ENCODE measurements at regions not wholly inside any gene's neighbourhood (a gene's known extent, or its start where the extent isn't known, plus 50 kb on each side); places are given as distances from the start of the nearest gene placed in this dataset.

- TF ChIP-seq EZH2 (IDR thresholded peaks at IDR 0.05; ENCODE audit: insufficient read depth, low read length) (no peak), CTCF (IDR thresholded peaks at IDR 0.05; ENCODE audit: insufficient read depth, low read depth, low read length) (no peak)
- DNase-seq (ENCODE audit: low read depth) (no peak), FAIRE-seq (no peak)
- Histone ChIP-seq H3K79me2 (ENCODE audit: insufficient read depth, low read length) (no peaks in the 10 kb centered on the region), H3K27ac (ENCODE audit: low read depth, low read length) (no peak overlapping the region), H3K4me1 (ENCODE audit: insufficient read depth, low read length) (no peaks in the 10 kb centered on the region), H4K20me1 (ENCODE audit: insufficient read depth, low read length) (no peaks in the 10 kb centered on the region), H3K36me3 (ENCODE audit: insufficient read depth, low read length) (no peaks in the 10 kb centered on the region), H3K9ac (ENCODE audit: low read length) (no peak overlapping the region), H3K27me3 (ENCODE audit: insufficient read depth, low read length) (no peaks in the 10 kb centered on the region), H3K9me3 (ENCODE audit: insufficient read depth, low read depth, low read length) (no peaks in the 10 kb centered on the region), H2AFZ (ENCODE audit: low read depth, low read length) (no peak overlapping the region), H3K4me2 (ENCODE audit: low read length) (no peak overlapping the region), H3K4me3 (ENCODE audit: insufficient read depth, low read depth, low read length) (no peak overlapping the region)
- Mint-ChIP-seq H3K4me1 (ENCODE audit: low read depth, unreplicated experiment) (peaks cover 1% of the 10 kb centered on the region), H3K9me3 (ENCODE audit: unreplicated experiment) (no peaks in the 10 kb centered on the region), H3K4me3 (ENCODE audit: unreplicated experiment) (no peak overlapping the region), H3K36me3 (ENCODE audit: low read depth, unreplicated experiment) (no peaks in the 10 kb centered on the region), H3K27ac (ENCODE audit: unreplicated experiment) (no peak overlapping the region), H3K27me3 (ENCODE audit: low read depth, unreplicated experiment) (no peaks in the 10 kb centered on the region)
Observed at GRCh38 chr18:61096226-61096625, 237.0 kb upstream of the CDH20 start.

- H3K9ac ChIP-seq (ENCODE audit: low read length), result no peak overlapping the region
- no peak overlapping the region for H3K4me3 Mint-ChIP-seq (ENCODE audit: unreplicated experiment)
- no peaks in the 10 kb centered on the region for H3K27me3 Mint-ChIP-seq (ENCODE audit: low read depth, unreplicated experiment)
- no peaks in the 10 kb centered on the region for H3K4me1 ChIP-seq (ENCODE audit: insufficient read depth, low read length)
- H4K20me1 ChIP-seq (ENCODE audit: insufficient read depth, low read length), result no peaks in the 10 kb centered on the region
- H3K36me3 ChIP-seq (ENCODE audit: insufficient read depth, low read length), result no peaks in the 10 kb centered on the region
- peaks cover 2% of the 10 kb centered on the region for H3K9me3 Mint-ChIP-seq (ENCODE audit: unreplicated experiment)
- no peak overlapping the region for H3K4me3 ChIP-seq (ENCODE audit: insufficient read depth, low read depth, low read length)
- no peaks in the 10 kb centered on the region for H3K4me1 Mint-ChIP-seq (ENCODE audit: low read depth, unreplicated experiment)
- H3K27ac Mint-ChIP-seq (ENCODE audit: unreplicated experiment), result no peak overlapping the region
- H3K9me3 ChIP-seq (ENCODE audit: insufficient read depth, low read depth, low read length), result no peaks in the 10 kb centered on the region
- H3K36me3 Mint-ChIP-seq (ENCODE audit: low read depth, unreplicated experiment), result no peaks in the 10 kb centered on the region
- no peak overlapping the region for H3K4me2 ChIP-seq (ENCODE audit: low read length)
- TF ChIP-seq CTCF (IDR thresholded peaks at IDR 0.05; ENCODE audit: insufficient read depth, low read depth, low read length), result no peak
- no peak for TF ChIP-seq EZH2 (IDR thresholded peaks at IDR 0.05; ENCODE audit: insufficient read depth, low read length)
- H3K27ac ChIP-seq (ENCODE audit: low read depth, low read length), result no peak overlapping the region
- DNase-seq (ENCODE audit: low read depth), result no peak
- no peaks in the 10 kb centered on the region for H3K79me2 ChIP-seq (ENCODE audit: insufficient read depth, low read length)
- H2AFZ ChIP-seq (ENCODE audit: low read depth, low read length), result no peak overlapping the region
- H3K27me3 ChIP-seq (ENCODE audit: insufficient read depth, low read length), result no peaks in the 10 kb centered on the region
- no peak for FAIRE-seq
Observed at GRCh38 chr18:61107113-61107512, 226.1 kb upstream of the CDH20 start.

GRCh38 chr18:61108706-61109105 lies 224.5 kb upstream of the CDH20 start:
- no peaks in the 10 kb centered on the region for H3K36me3 Mint-ChIP-seq (ENCODE audit: low read depth, unreplicated experiment)
- H3K4me1 Mint-ChIP-seq (ENCODE audit: low read depth, unreplicated experiment), result no peaks in the 10 kb centered on the region
- no peak overlapping the region for H3K4me2 ChIP-seq (ENCODE audit: low read length)
- FAIRE-seq (no peak), DNase-seq (ENCODE audit: low read depth) (no peak)
- no peaks in the 10 kb centered on the region for H4K20me1 ChIP-seq (ENCODE audit: insufficient read depth, low read length)
- H3K4me3 Mint-ChIP-seq (ENCODE audit: unreplicated experiment), result no peak overlapping the region
- TF ChIP-seq CTCF (IDR thresholded peaks at IDR 0.05; ENCODE audit: insufficient read depth, low read depth, low read length), result no peak
- TF ChIP-seq EZH2 (IDR thresholded peaks at IDR 0.05; ENCODE audit: insufficient read depth, low read length), result no peak
- H3K27me3 Mint-ChIP-seq (ENCODE audit: low read depth, unreplicated experiment), result no peaks in the 10 kb centered on the region
- no peak overlapping the region for H2AFZ ChIP-seq (ENCODE audit: low read depth, low read length)
- no peak overlapping the region for H3K4me3 ChIP-seq (ENCODE audit: insufficient read depth, low read depth, low read length)
- no peaks in the 10 kb centered on the region for H3K27me3 ChIP-seq (ENCODE audit: insufficient read depth, low read length)
- H3K9me3 ChIP-seq (ENCODE audit: insufficient read depth, low read depth, low read length), result no peaks in the 10 kb centered on the region
- H3K9ac ChIP-seq (ENCODE audit: low read length), result no peak overlapping the region
- no peaks in the 10 kb centered on the region for H3K36me3 ChIP-seq (ENCODE audit: insufficient read depth, low read length)
- no peak overlapping the region for H3K27ac Mint-ChIP-seq (ENCODE audit: unreplicated experiment)
- H3K79me2 ChIP-seq (ENCODE audit: insufficient read depth, low read length), result no peaks in the 10 kb centered on the region
- H3K4me1 ChIP-seq (ENCODE audit: insufficient read depth, low read length), result no peaks in the 10 kb centered on the region
- H3K9me3 Mint-ChIP-seq (ENCODE audit: unreplicated experiment), result no peaks in the 10 kb centered on the region
- no peak overlapping the region for H3K27ac ChIP-seq (ENCODE audit: low read depth, low read length)

Measured in astrocyte (in vitro differentiated cells and primary cell).